ENCODE measurements at regions not wholly inside any gene's neighbourhood (a gene's known extent, or its start where the extent isn't known, plus 50 kb on each side); places are given as distances from the start of the nearest gene placed in this dataset.

DNA sequence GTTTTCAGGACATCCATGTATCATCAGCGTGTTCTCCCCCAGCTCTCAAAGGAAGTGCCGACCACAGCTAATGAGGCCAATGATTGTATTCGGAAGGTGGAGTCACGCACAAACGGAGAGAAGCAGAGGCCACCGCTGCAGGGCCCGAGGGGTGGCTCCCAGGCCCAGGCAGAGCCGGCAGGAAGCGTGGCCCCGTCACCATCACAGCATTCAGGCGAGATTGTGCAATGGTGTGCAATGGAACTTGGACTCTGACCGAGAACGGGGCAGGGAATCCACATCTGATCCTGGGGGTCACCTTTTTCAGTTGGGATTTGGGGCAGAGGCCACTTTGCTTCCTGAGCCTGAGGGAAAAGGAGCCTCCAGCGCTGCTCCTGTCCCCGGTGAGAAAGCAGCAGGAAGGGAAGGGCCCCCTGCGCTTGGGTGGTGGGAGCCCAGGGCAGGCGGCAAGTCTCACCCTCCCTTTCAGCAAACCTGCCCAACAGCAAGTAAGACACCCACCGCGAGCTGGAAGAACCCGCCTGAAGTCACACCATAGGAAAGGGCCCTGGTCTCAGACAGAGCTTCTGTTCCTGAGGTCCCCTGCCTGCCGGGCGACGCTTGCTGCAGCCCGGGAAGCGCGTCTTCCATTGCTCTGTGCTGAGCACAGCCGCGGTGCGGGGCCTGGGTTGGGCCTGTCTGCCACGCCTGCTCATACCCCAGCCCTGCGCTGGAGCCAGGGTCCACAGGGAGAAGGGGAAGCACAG, 1430.7 kb downstream of the BRD1 start (continued):
- no peak for TF ChIP-seq ZNF646 (CRISPR knock-in tag; IDR thresholded peaks at IDR 0.05)
- no peak for TF ChIP-seq KAT7 (CRISPR knock-in tag; IDR thresholded peaks at IDR 0.05; ENCODE audit: borderline replicate concordance)
- no peak for TF ChIP-seq ZNF3 (CRISPR knock-in tag; IDR thresholded peaks at IDR 0.05)
- TF ChIP-seq ZNF207 (IDR thresholded peaks at IDR 0.05; ENCODE audit: borderline replicate concordance) = no peak
- TF ChIP-seq ZNF292 (CRISPR knock-in tag; IDR thresholded peaks at IDR 0.05; ENCODE audit: borderline replicate concordance, low read depth) = peak; percentile 38; the same call in 1 of the 2 replicates
- no peak for TF ChIP-seq ATF1 (CRISPR knock-in tag; IDR thresholded peaks at IDR 0.05)
- TF ChIP-seq MAF1 (CRISPR knock-in tag; IDR thresholded peaks at IDR 0.05; ENCODE audit: borderline replicate concordance) = no peak
- peak; percentile 99 for TF ChIP-seq ESRRA (CRISPR knock-in tag; IDR thresholded peaks at IDR 0.05; ENCODE audit: low read depth)
- TF ChIP-seq ZC3H4 (CRISPR knock-in tag; IDR thresholded peaks at IDR 0.05; ENCODE audit: borderline replicate concordance) = no peak
- TF ChIP-seq, protein P1, sequence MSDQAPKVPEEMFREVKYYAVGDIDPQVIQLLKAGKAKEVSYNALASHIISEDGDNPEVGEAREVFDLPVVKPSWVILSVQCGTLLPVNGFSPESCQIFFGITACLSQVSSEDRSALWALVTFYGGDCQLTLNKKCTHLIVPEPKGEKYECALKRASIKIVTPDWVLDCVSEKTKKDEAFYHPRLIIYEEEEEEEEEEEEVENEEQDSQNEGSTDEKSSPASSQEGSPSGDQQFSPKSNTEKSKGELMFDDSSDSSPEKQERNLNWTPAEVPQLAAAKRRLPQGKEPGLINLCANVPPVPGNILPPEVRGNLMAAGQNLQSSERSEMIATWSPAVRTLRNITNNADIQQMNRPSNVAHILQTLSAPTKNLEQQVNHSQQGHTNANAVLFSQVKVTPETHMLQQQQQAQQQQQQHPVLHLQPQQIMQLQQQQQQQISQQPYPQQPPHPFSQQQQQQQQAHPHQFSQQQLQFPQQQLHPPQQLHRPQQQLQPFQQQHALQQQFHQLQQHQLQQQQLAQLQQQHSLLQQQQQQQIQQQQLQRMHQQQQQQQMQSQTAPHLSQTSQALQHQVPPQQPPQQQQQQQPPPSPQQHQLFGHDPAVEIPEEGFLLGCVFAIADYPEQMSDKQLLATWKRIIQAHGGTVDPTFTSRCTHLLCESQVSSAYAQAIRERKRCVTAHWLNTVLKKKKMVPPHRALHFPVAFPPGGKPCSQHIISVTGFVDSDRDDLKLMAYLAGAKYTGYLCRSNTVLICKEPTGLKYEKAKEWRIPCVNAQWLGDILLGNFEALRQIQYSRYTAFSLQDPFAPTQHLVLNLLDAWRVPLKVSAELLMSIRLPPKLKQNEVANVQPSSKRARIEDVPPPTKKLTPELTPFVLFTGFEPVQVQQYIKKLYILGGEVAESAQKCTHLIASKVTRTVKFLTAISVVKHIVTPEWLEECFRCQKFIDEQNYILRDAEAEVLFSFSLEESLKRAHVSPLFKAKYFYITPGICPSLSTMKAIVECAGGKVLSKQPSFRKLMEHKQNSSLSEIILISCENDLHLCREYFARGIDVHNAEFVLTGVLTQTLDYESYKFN (CRISPR knock-in tag; conservative IDR thresholded peaks at IDR 0.05) = peak; percentile 68
- TF ChIP-seq KDM1A (CRISPR knock-in tag; IDR thresholded peaks at IDR 0.05) = peak; percentile 44; the same call in 1 of the 2 replicates
- TF ChIP-seq, protein P2, sequence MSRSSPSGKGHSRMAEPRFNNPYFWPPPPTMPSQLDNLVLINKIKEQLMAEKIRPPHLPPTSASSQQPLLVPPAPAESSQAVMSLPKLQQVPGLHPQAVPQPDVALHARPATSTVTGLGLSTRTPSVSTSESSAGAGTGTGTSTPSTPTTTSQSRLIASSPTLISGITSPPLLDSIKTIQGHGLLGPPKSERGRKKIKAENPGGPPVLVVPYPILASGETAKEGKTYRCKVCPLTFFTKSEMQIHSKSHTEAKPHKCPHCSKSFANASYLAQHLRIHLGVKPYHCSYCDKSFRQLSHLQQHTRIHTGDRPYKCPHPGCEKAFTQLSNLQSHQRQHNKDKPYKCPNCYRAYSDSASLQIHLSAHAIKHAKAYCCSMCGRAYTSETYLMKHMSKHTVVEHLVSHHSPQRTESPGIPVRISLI (CRISPR knock-in tag; IDR thresholded peaks at IDR 0.05; ENCODE audit: borderline replicate concordance) = no peak
- peak; percentile 76; the same call in 1 of the 2 replicates for TF ChIP-seq RXRA (CRISPR knock-in tag; IDR thresholded peaks at IDR 0.05)
- TF ChIP-seq TEF (CRISPR knock-in tag; IDR thresholded peaks at IDR 0.05) = no peak
- peak; percentile 46; the same call in 1 of the 2 replicates for TF ChIP-seq ZNF746 (CRISPR knock-in tag; IDR thresholded peaks at IDR 0.05)
- TF ChIP-seq TSC22D2 (CRISPR knock-in tag; IDR thresholded peaks at IDR 0.05; ENCODE audit: borderline replicate concordance) = no peak

Measured in HepG2 (cell line).